ENCODE measurements at regions not wholly inside any gene's neighbourhood (a gene's known extent, or its start where the extent isn't known, plus 50 kb on each side); places are given as distances from the start of the nearest gene placed in this dataset.
"Not testable (repeated sequence)": the region's sequence is repeated elsewhere in the genome, so short reads cannot be mapped to it uniquely, and the experiment has no call there.

- no peak for DNase-seq
These were observed 276.4 kb upstream of the BOD1L1 start for GRCh38 chr4:13903901-13904300.

DNA sequence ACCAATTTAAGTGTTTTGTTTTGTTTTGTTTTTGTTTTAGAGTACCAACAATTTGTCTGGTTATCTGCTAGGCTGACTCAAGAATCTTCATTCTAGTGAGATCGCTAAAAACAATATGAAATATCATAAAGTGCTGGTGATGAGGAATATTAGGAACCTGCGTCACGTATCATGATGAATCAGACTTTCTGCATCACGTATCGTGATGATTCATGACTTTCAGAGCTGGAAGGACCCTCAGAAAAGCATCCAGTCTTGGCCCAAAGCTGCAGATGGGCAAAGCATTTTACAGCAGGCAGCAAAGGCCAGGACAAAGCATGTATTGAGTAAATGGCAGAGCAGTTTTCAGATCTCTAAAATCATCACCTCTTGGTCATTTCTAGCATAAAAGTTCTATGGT lies 278.0 kb upstream of the BOD1L1 start:
- no peak for DNase-seq

DNA sequence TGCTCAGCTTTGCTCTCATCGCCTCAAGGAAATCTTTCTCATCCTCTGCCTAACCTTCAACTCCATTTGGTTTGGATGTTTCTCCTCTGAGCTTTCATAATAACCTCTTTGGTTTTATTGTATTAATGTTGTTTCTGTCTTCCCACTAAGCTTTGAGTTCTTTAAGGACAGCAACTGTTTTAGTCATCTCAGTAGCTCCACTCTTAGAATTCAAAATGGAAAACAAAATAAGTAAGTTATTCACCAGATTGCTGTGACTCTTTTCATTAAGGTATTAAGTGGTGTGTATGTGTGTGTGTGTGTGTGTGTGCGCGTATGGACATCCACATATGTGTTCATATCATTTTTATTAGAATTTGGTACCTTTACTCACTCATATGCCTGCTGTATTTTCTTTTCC lies 279.2 kb upstream of the BOD1L1 start:
- DNase-seq: no peak

- no peak for DNase-seq
These were observed 279.8 kb upstream of the BOD1L1 start for GRCh38 chr4:13907255-13907751.

DNA sequence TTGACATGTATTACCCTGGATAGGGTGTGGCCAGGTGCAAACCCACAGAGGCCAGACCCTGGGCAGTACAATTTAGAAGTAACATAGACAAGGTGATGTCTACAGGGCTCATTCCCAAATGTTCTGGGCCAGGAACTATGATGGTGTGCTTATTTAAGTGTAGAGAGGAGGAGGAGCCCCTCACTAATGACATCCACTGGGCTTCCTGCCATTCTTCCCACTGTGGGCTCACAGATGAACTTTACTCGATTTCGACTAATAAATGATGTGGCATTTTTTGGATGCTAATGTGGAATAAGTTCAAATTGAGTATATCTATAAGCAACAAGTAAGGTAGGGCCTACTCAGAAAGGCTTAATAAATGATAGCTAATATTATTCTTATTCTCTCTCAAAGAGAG lies 280.9 kb upstream of the BOD1L1 start:
- no peak for DNase-seq

GRCh38 chr4:13910556-13910955 lies 283.0 kb upstream of the BOD1L1 start:
- no peak for DNase-seq

- DNase-seq: no peak
These were observed 283.7 kb upstream of the BOD1L1 start for GRCh38 chr4:13911256-13911655.

- DNase-seq: no peak
These were observed 285.0 kb upstream of the BOD1L1 start for GRCh38 chr4:13912436-13912925.

- no peak for DNase-seq
These were observed 285.4 kb upstream of the BOD1L1 start for GRCh38 chr4:13912966-13913365.

GRCh38 chr4:13917015-13917414 lies 289.5 kb upstream of the BOD1L1 start:
- no peak for DNase-seq

GRCh38 chr4:13918110-13918509 lies 290.6 kb upstream of the BOD1L1 start:
- no peak for DNase-seq

DNA sequence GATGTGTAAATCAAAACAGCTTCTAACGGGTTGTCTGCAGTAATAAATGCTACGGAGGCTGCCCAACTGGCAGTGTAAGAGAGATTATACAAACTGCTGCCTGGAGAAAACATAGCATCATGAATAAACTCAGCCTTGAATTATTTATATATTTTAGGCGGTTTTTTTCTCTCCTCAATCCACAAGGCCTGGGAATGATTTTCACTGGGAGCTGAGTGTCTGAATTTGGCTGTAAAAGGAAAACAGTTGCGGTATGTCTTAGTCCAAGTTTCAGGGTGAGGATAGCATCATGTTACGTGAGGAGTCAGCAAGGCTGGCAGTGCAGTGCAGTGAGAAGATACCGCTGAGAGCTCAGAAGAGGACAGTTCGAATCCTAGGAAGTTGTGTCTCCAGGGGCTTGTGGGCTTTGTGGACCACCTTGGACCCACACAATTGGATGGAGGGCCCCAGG lies 291.5 kb upstream of the BOD1L1 start:
- no peak for DNase-seq

DNA sequence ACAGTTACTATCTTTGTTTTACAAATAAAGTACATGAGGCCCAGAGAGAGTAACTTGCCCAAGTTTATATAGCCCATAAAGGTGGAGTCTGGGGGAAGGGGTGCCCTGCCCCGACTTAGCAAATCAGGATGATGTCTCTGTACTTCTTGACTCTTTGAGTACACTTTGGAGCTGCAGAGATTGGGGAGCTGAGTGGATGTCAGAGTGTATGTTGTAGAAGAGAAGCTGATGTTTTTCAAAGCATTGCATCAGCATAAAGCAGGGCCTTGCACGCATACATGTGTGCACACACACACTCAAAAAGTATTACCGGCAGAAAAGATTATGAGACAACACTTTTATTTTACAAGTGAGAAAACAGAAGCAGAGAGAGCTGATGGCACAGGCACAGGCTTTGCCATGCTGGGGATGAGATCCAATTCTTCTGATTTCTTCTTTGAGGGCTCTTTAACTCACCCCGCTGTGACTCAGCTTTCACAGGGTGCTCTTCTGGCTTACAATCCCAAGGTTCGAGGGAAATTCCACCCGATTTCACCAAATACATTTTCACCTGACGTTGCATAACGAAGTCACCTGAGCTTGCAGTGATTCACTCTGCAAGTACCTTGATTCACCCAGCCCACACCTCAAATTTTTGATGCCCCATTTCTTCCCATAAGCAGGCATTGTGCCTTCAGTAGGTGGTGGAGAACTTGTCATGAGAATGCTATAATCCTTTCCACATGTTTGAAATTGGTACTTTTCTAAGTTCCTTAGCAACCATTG lies 292.8 kb upstream of the BOD1L1 start:
- DNase-seq: no peak

DNA sequence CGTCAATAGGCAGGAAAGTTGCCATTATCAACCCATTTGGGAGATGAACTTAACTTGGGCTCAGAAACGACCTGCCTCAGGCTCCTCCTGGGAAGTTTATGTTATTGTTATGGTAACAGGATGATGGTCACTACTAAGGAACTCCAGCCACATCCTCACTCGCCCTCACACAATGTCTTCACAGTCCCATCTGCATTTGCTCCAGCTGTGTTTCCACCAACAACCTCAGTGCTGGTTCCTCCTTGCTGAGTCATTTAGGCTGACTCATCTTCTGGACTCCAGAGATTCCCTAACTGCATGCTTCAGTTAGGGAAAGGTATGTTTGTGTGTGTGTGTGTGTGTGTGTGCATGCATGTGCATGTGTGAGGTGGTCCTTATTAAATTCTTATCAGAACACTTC lies 293.4 kb upstream of the BOD1L1 start:
- DNase-seq: no peak

- no peak for DNase-seq
These were observed 294.3 kb upstream of the BOD1L1 start for GRCh38 chr4:13921805-13922204.

DNA sequence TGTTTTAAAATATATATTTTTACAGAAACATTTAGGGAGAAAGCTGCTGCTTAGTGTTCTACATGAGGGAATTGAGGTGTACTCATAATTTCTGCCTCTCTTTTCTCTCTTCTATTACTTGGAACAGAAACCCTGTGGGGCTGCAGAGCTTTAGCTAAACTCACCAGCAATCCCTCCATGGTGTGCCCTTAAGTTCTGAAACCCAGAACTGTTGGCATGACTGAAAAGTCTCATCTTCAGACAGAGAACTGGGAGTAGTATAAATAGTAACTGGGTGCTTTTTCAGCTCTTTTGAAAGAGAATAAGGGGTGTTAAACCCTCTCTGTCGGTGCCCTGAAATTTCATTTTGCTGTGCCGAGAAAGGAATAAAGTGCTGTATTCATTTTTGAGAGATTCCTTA lies 294.9 kb upstream of the BOD1L1 start:
- DNase-seq: no peak

GRCh38 chr4:13922873-13923645 lies 295.5 kb upstream of the BOD1L1 start:
- DNase-seq: no peak

GRCh38 chr4:13924900-13925299 lies 297.4 kb upstream of the BOD1L1 start:
- DNase-seq: not testable (repeated sequence)

DNA sequence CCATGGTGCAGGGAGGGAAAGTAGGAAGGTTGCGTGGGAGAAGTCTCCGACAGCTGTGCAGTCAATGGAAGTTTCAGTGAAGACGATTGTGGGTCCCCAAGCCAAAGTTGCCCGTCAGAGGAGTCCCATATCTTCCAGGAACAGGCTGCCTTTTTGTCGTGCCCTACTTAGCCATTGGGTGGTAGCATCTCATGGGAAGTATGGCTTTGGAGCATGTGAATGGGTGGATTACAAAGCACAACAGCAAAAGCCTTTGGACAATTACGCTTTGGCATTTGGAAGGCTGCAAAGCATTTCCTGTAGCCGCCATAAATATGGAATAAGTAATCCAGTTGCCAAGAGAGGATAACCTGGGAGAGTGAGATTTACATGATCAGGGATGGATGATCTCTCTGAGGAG lies 300.7 kb upstream of the BOD1L1 start:
- DNase-seq: no peak

GRCh38 chr4:13930155-13930554 lies 302.6 kb upstream of the BOD1L1 start:
- DNase-seq: no peak

DNA sequence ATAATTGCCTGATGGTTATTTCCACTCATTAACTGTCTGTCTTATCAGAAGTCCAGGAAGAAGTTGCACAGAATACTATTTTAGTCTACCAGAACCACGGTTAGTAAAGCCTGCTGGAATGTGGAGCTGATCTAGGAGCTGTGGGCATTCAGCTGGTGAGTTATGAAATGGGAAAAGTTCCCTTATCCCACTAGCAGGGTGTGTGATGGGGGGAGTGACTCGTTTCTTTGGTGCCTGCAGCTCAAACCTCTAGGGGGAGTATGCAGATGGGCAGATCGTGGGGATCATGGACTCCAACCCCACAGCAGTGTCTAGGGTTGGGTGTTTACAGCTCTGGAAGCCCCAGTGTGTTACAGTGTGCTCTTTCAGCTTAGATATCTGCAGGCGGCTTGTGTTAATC lies 305.7 kb upstream of the BOD1L1 start:
- DNase-seq: no peak

GRCh38 chr4:13938299-13938698 lies 310.8 kb upstream of the BOD1L1 start:
- no peak for DNase-seq

DNA sequence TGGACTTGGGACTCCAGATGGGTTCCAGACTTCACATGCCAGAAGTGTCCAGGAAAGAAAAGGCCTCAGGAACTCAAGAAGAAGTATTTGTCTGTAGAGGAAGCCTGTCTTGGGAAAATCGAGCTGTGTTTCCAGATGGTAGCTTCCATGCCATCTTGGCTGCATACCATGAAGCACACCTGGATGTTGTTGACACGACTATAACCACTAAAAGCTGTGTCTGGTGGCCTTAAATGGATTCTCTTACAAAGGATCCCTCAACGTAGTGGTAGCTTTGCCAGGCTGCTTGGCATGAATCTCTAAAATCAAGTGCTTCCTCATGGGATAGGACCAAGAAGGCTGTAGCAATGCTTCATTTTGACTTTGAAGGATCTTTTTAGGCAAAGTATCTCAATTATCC lies 313.4 kb upstream of the BOD1L1 start:
- no peak for DNase-seq

- DNase-seq: no peak
These were observed 315.5 kb upstream of the BOD1L1 start for GRCh38 chr4:13942977-13943376.

Measured in stimulated activated CD4-positive, alpha-beta T cell treated with anti-CD3 and anti-CD28 coated beads, Interleukin-4, amount 100 ng/mL, for 1 hour (primary cell).